ENCODE measurements at regions not wholly inside any gene's neighbourhood (a gene's known extent, or its start where the extent isn't known, plus 50 kb on each side); places are given as distances from the start of the nearest gene placed in this dataset.

DNA sequence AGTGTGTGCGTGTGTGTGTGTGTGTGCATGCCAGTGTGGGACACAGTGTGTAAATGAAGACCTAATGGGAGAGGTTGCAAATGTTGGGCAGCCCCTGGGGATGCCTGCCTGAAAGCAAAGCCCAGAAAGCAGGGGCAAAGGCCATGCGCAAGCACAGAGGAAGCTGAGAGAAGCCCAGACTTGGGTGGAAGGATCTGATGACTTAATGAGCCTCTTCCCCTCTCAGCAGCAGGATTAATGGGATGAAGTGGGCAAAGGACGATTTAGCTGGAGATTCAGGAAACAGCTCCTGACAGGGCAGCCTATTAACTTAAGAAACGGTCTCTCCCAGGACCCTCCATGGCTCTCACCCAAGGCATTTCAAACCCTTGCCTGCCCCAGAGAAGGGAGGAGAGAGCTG lies 107.3 kb downstream of the EFNB1 start:
- H3K27me3 ChIP-seq (ENCODE audit: control insufficient read depth, insufficient read depth, low read length), result no peaks in the 10 kb centered on the region
- ChIA-PET POLR2A (interaction anchor here (1.5 kb wide), 1 partner anchor 108 kb away, joined by 3 read pairs; the partner anchor contains the start of gene EFNB1), CTCF (no interaction called here)
- H3K9me3 ChIP-seq (ENCODE audit: control insufficient read depth, insufficient read depth, low read length), result no peaks in the 10 kb centered on the region
- TF ChIP-seq, protein P1, sequence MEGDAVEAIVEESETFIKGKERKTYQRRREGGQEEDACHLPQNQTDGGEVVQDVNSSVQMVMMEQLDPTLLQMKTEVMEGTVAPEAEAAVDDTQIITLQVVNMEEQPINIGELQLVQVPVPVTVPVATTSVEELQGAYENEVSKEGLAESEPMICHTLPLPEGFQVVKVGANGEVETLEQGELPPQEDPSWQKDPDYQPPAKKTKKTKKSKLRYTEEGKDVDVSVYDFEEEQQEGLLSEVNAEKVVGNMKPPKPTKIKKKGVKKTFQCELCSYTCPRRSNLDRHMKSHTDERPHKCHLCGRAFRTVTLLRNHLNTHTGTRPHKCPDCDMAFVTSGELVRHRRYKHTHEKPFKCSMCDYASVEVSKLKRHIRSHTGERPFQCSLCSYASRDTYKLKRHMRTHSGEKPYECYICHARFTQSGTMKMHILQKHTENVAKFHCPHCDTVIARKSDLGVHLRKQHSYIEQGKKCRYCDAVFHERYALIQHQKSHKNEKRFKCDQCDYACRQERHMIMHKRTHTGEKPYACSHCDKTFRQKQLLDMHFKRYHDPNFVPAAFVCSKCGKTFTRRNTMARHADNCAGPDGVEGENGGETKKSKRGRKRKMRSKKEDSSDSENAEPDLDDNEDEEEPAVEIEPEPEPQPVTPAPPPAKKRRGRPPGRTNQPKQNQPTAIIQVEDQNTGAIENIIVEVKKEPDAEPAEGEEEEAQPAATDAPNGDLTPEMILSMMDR (IDR thresholded peaks at IDR 0.05; ENCODE audit: low read depth, low read length), result no peak
- DNase-seq (ENCODE audit: low read depth, low spot score), result no peak
- H3K27ac ChIP-seq (ENCODE audit: low read depth, low read length), result peak overlapping the region; percentile 52
- H3K4me3 ChIP-seq (ENCODE audit: low read depth, low read length), result no peak overlapping the region

DNA sequence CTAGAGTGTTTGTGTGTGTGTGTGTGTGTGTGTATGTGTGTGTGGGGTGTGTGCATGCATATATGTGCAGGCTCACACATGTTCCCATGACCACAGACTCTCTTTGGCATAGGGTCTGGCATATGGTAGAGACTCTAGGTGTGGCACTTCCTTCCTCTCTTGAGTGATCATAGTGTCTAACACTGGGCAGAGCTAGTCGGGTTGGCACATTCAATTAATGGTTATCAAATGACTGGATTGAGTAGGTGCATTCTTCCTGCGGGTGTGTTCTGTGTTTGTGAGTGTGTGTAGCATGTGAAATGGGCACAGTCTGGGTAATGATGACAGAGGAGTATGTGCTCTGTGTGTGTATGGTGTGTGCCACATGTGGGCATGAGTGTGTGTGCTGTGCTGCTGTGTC lies 106.5 kb downstream of the EFNB1 start:
- Histone ChIP-seq H3K4me3 (ENCODE audit: low read depth, low read length) (no peak overlapping the region), H3K27me3 (ENCODE audit: control insufficient read depth, insufficient read depth, low read length) (no peaks in the 10 kb centered on the region), H3K27ac (ENCODE audit: low read depth, low read length) (no peak overlapping the region), H3K9me3 (ENCODE audit: control insufficient read depth, insufficient read depth, low read length) (no peaks in the 10 kb centered on the region)
- no peak for DNase-seq (ENCODE audit: low read depth, low spot score)
- TF ChIP-seq, protein P1 (IDR thresholded peaks at IDR 0.05; ENCODE audit: low read depth, low read length), result no peak
- CTCF ChIA-PET, result no interaction called here
- POLR2A ChIA-PET, result no interaction called here

DNA sequence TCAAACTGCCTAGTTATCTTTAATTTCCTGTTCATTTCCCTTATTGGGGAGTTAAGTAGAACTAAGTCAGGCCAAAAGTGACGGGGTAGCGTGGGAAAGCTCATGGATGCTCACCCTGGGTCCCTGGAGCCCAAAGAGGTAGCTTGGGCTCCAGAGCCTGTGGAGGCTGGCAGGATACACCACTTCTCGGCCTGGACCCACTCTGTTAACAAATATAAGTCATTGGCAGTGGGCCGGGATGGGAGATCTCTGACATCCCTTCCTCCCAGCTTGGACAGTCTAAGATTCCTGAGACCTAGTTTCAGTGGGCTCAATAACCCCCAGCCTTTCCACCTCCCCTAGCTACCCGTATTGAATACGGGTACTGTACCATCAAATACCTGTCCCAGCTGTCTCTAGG lies 106.1 kb downstream of the EFNB1 start:
- ChIA-PET POLR2A (no interaction called here), CTCF (no interaction called here)
- Histone ChIP-seq H3K9me3 (ENCODE audit: control insufficient read depth, insufficient read depth, low read length) (no peaks in the 10 kb centered on the region), H3K4me3 (ENCODE audit: low read depth, low read length) (no peak overlapping the region), H3K27ac (ENCODE audit: low read depth, low read length) (no peak overlapping the region), H3K27me3 (ENCODE audit: control insufficient read depth, insufficient read depth, low read length) (no peaks in the 10 kb centered on the region)
- DNase-seq (ENCODE audit: low read depth, low spot score), result no peak
- TF ChIP-seq, protein P1 (IDR thresholded peaks at IDR 0.05; ENCODE audit: low read depth, low read length), result no peak

DNA sequence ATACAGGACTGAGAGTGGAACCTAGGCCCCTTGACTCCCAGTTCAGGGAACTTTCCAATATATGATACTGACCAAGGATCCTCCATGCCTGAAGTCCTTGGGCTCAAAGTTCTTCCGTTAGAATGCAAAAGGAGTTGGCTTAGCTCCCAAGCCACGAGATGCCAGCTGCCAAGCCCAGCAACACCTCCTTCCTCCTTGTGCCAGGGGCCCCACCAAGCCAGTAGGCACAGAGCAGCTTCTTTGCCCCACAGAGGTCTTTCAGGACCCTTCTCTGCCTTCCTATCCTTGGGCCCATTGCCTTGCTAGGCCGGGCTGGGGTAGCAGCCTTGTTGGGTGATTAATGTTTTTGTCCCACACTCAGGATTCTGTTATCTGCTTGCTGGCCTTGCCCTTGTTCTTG lies 105.6 kb downstream of the EFNB1 start:
- POLR2A ChIA-PET, result no interaction called here
- Histone ChIP-seq H3K27ac (ENCODE audit: low read depth, low read length) (no peak overlapping the region), H3K27me3 (ENCODE audit: control insufficient read depth, insufficient read depth, low read length) (no peaks in the 10 kb centered on the region), H3K9me3 (ENCODE audit: control insufficient read depth, insufficient read depth, low read length) (no peaks in the 10 kb centered on the region), H3K4me3 (ENCODE audit: low read depth, low read length) (no peak overlapping the region)
- TF ChIP-seq, protein P1 (IDR thresholded peaks at IDR 0.05; ENCODE audit: low read depth, low read length), result no peak
- DNase-seq (ENCODE audit: low read depth, low spot score), result no peak
- CTCF ChIA-PET, result interaction anchor here (0.6 kb wide), 1 partner anchor 1390 kb away, joined by 9 read pairs; no protein-coding TSS in a partner anchor

DNA sequence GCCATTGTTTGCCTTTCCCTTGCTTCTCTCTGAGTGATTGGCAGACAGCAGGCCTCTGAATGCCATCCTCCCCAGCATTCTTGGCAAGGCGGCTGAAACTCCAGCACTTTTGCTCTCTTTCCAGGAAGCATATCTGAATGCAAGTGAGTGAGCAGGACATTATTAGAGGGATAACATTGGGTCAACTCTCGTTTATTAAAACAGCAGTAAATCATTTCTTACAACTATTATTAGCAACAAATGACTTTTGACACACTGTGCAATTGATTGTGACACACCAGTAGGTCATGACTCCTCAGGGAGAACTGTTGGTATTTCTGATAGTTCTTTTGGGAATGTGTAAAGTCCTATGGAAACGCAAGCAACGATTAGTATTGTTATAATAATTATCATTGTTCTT lies 103.8 kb downstream of the EFNB1 start:
- no peak for DNase-seq (ENCODE audit: low read depth, low spot score)
- CTCF ChIA-PET, result no interaction called here
- POLR2A ChIA-PET, result no interaction called here
- H3K9me3 ChIP-seq (ENCODE audit: control insufficient read depth, insufficient read depth, low read length), result no peaks in the 10 kb centered on the region
- H3K4me3 ChIP-seq (ENCODE audit: low read depth, low read length), result no peak overlapping the region
- no peaks in the 10 kb centered on the region for H3K27me3 ChIP-seq (ENCODE audit: control insufficient read depth, insufficient read depth, low read length)
- H3K27ac ChIP-seq (ENCODE audit: low read depth, low read length), result no peak overlapping the region
- TF ChIP-seq, protein P1 (IDR thresholded peaks at IDR 0.05; ENCODE audit: low read depth, low read length), result no peak
